ENCODE measurements at regions not wholly inside any gene's neighbourhood (a gene's known extent, or its start where the extent isn't known, plus 50 kb on each side); places are given as distances from the start of the nearest gene placed in this dataset.
"Not testable (repeated sequence)": the region's sequence is repeated elsewhere in the genome, so short reads cannot be mapped to it uniquely, and the experiment has no call there.

- Histone ChIP-seq H3K27ac (no peak overlapping the region), H3K4me1 (replicated peaks) (no peaks in the 10 kb centered on the region), H3K27me3 (replicated peaks) (0 out of 2 replicates have a peak, but pooled peaks cover under 1% of the 10 kb centered on the region), H3K4me3 (no peak overlapping the region), H3K36me3 (no peaks in the 10 kb centered on the region), H3K9me3 (replicated peaks) (no peaks in the 10 kb centered on the region)
- DNase-seq (ENCODE audit: low read depth in 1 of 2, low spot score in 2 of 2): no peak
Observed at GRCh38 chr1:177708406-177708805, 261.5 kb downstream of the SEC16B start.

- DNase-seq (ENCODE audit: low read depth in 1 of 2, low spot score in 2 of 2): no peak
- Histone ChIP-seq H3K4me1 (replicated peaks) (no peaks in the 10 kb centered on the region), H3K27me3 (replicated peaks) (no peaks in the 10 kb centered on the region), H3K4me3 (no peak overlapping the region), H3K36me3 (no peaks in the 10 kb centered on the region), H3K9me3 (replicated peaks) (no peaks in the 10 kb centered on the region), H3K27ac (no peak overlapping the region)
Observed at GRCh38 chr1:177706977-177707376, 262.9 kb downstream of the SEC16B start.

- no peaks in the 10 kb centered on the region for H3K9me3 ChIP-seq (replicated peaks)
- no peaks in the 10 kb centered on the region for H3K4me1 ChIP-seq (replicated peaks)
- no peaks in the 10 kb centered on the region for H3K36me3 ChIP-seq
- no peak overlapping the region for H3K4me3 ChIP-seq
- H3K27ac ChIP-seq: no peak overlapping the region
- H3K27me3 ChIP-seq (replicated peaks): no peaks in the 10 kb centered on the region
- no peak for DNase-seq (ENCODE audit: low read depth in 1 of 2, low spot score in 2 of 2)
Observed at GRCh38 chr1:177705839-177706238, 264.0 kb downstream of the SEC16B start.

DNA sequence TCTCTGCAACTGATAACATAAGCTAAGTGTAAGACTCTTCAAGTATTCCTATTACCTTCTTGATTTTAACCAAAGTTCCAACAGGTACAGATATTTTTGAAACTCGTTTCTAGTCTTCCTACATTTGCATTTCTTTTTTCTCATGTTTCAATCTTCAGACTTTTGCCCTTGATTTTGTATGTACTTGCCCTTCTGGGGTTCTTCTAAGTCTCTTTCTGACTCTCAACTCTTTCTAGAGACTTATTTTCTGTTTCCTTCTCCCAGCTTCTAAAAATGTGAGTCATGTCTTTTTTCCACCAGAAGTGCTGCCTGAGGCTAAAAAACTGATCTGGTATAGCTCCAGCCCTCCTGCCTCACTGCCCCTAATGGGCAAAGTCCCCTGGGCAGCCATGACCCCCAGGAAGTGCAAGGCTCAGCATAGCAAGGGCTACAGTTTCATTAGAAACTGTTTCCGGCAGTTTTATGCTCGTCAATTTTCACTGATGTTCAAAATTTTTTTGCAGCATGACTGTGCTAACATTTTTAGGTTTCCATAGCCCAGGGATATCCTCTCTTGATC lies 265.9 kb downstream of the SEC16B start:
- H3K27ac ChIP-seq: no peak overlapping the region
- no peaks in the 10 kb centered on the region for H3K36me3 ChIP-seq
- no peaks in the 10 kb centered on the region for H3K4me1 ChIP-seq (replicated peaks)
- no peaks in the 10 kb centered on the region for H3K9me3 ChIP-seq (replicated peaks)
- no peaks in the 10 kb centered on the region for H3K27me3 ChIP-seq (replicated peaks)
- DNase-seq (ENCODE audit: low read depth in 1 of 2, low spot score in 2 of 2): no peak
- H3K4me3 ChIP-seq: no peak overlapping the region

DNA sequence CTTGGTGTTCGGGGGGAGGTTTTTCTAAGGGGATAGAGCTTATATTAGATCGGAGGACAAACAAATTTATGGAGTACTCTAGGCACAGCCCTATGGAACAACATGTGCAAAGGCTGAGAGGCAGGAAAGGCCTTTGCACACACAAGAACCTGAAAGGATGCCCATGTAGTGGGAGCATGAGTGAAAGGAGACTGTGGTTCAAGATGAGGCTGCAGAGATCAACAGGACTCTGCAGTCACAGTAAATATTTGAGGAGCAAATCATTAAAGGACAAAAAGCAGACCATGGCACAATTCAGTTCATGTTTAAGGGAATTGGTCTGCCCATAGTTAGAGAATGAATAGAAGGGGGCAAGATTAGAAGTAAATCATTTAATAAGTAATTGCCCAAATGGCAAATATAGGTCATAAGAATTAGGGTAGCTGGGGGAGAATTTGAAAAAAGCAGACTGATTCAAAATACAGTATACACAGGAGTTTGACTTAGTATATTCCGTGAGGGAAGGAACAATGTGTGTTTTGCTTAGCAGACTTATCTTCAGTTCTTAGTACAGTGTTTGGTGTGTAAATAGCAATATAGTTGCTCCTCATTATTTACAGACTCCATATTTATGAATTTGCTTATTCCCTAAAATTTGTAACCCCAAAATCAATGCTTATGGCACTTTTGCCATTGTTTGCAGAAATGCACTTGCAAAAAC lies 268.1 kb downstream of the SEC16B start:
- Histone ChIP-seq H3K4me3 (no peak overlapping the region), H3K27me3 (replicated peaks) (no peaks in the 10 kb centered on the region), H3K4me1 (replicated peaks) (no peaks in the 10 kb centered on the region), H3K9me3 (replicated peaks) (no peaks in the 10 kb centered on the region), H3K36me3 (no peaks in the 10 kb centered on the region), H3K27ac (no peak overlapping the region)
- no peak for DNase-seq (ENCODE audit: low read depth in 1 of 2, low spot score in 2 of 2)

DNA sequence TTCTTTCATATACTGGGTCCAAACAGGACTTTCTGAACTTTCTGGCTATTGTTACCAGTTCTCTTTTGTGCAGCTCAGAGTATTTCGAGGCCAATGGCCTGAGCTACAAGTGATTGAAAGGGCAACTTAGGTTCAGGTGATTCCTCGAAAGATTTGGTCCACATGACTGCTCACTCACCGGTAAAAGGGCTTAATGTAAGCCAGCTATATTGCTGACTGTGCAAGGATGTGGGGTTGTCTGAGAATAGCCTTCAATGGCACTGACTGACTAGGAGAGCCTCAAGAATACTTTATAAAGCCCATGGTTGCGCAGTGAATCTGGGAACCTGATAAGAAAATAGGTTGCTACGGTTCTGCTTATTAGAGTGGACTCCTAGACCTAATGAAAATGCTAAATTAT lies 269.0 kb downstream of the SEC16B start:
- H3K9me3 ChIP-seq (replicated peaks): no peaks in the 10 kb centered on the region
- H3K4me1 ChIP-seq (replicated peaks): no peaks in the 10 kb centered on the region
- no peak for DNase-seq (ENCODE audit: low read depth in 1 of 2, low spot score in 2 of 2)
- H3K4me3 ChIP-seq: no peak overlapping the region
- no peaks in the 10 kb centered on the region for H3K27me3 ChIP-seq (replicated peaks)
- H3K36me3 ChIP-seq: no peaks in the 10 kb centered on the region
- H3K27ac ChIP-seq: no peak overlapping the region

- Histone ChIP-seq H3K9me3 (replicated peaks) (no peaks in the 10 kb centered on the region), H3K27ac (no peak overlapping the region), H3K4me3 (no peak overlapping the region), H3K27me3 (replicated peaks) (no peaks in the 10 kb centered on the region), H3K4me1 (replicated peaks) (no peaks in the 10 kb centered on the region), H3K36me3 (no peaks in the 10 kb centered on the region)
- no peak for DNase-seq (ENCODE audit: low read depth in 1 of 2, low spot score in 2 of 2)
Observed at GRCh38 chr1:177690996-177691395, 278.9 kb downstream of the SEC16B start.

DNA sequence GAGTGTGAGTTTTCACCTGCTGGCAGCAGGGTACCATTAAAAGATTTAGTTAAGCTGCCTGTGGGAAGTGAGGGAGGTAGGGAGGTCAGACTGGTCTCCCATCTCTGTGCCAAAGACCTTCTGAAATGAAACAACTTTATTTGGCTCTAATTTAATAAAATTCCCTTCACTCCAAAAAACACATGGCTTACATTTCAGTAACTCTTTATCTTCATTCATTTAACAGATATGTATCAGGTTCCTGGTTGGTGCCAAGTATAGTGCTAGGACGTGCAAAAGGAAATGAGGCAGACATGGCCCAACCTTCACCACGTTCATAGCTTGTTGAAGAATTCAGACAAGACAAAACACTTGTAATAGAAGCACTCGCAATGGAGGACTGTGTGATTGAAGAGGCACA lies 282.3 kb downstream of the SEC16B start:
- Histone ChIP-seq H3K4me1 (replicated peaks) (no peaks in the 10 kb centered on the region), H3K27ac (no peak overlapping the region), H3K27me3 (replicated peaks) (no peaks in the 10 kb centered on the region), H3K9me3 (replicated peaks) (no peaks in the 10 kb centered on the region), H3K36me3 (no peaks in the 10 kb centered on the region), H3K4me3 (no peak overlapping the region)
- DNase-seq (ENCODE audit: low read depth in 1 of 2, low spot score in 2 of 2): no peak

DNA sequence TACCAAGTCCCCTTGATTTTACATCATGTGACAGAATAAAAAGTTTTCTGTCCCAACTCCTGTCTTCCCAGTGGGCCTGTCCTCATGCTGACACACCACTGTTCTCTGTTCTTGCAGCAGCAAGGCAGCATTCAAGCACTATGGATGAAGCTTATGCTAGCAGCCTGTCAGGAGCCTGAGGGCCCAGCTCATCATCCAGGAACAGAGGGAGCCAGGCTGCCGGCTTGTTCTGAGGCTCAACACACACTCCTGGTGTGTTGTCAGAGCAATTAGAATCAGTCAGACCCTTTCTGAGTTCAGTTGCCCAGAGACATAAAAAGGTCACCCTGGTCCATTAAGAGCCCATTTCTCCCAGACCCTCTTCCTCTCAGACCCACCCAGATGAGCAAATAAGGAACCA lies 282.9 kb downstream of the SEC16B start:
- no peak overlapping the region for H3K27ac ChIP-seq
- no peaks in the 10 kb centered on the region for H3K36me3 ChIP-seq

GRCh38 chr1:177669161-177669560 lies 300.7 kb downstream of the SEC16B start:
- no peak for DNase-seq (ENCODE audit: low read depth in 1 of 2, low spot score in 2 of 2)
- no peak overlapping the region for H3K4me3 ChIP-seq
- no peaks in the 10 kb centered on the region for H3K4me1 ChIP-seq (replicated peaks)
- no peak overlapping the region for H3K27ac ChIP-seq
- no peaks in the 10 kb centered on the region for H3K36me3 ChIP-seq
- no peaks in the 10 kb centered on the region for H3K9me3 ChIP-seq (replicated peaks)
- no peaks in the 10 kb centered on the region for H3K27me3 ChIP-seq (replicated peaks)

More for the DNA sequence above, 282.9 kb downstream of the SEC16B start:
- no peaks in the 10 kb centered on the region for H3K4me1 ChIP-seq (replicated peaks)
- no peak for DNase-seq (ENCODE audit: low read depth in 1 of 2, low spot score in 2 of 2)
- H3K4me3 ChIP-seq: no peak overlapping the region
- no peaks in the 10 kb centered on the region for H3K9me3 ChIP-seq (replicated peaks)
- no peaks in the 10 kb centered on the region for H3K27me3 ChIP-seq (replicated peaks)

GRCh38 chr1:177665935-177666334 lies 303.9 kb downstream of the SEC16B start:
- Histone ChIP-seq H3K27me3 (replicated peaks) (no peaks in the 10 kb centered on the region), H3K9me3 (replicated peaks) (no peaks in the 10 kb centered on the region), H3K36me3 (no peaks in the 10 kb centered on the region), H3K4me1 (replicated peaks) (no peaks in the 10 kb centered on the region), H3K27ac (no peak overlapping the region), H3K4me3 (no peak overlapping the region)
- DNase-seq (ENCODE audit: low read depth in 1 of 2, low spot score in 2 of 2): no peak

GRCh38 chr1:177664742-177665141 lies 305.1 kb downstream of the SEC16B start:
- H3K4me3 ChIP-seq; H3K9me3 ChIP-seq (replicated peaks); H3K36me3 ChIP-seq; DNase-seq (ENCODE audit: low read depth in 1 of 2, low spot score in 2 of 2); H3K27ac ChIP-seq; H3K27me3 ChIP-seq (replicated peaks); H3K4me1 ChIP-seq (replicated peaks): not testable (repeated sequence)

DNA sequence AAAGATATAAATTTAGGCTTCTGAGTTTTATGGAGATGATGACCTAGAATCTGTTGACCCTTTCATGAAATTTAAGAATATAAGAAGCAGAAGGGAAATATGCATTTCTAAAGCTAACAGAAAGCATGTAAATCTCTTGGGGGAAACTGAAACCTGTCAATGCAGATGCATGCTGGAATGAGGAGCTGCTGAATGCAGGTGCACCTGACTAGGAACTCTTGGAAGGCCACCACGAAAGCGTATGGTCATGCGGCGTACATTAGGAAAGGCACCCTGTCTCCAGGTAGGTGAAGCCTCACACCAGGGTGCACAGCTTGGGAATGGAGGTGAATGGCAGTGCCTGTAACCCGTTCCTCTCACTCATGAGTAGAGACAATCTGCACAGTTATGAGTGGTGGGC lies 309.7 kb downstream of the SEC16B start:
- no peak for DNase-seq (ENCODE audit: low read depth in 1 of 2, low spot score in 2 of 2)
- Histone ChIP-seq H3K4me1 (replicated peaks) (no peaks in the 10 kb centered on the region), H3K9me3 (replicated peaks) (no peaks in the 10 kb centered on the region), H3K27ac (no peak overlapping the region), H3K4me3 (no peak overlapping the region), H3K27me3 (replicated peaks) (peaks cover 3% of the 10 kb centered on the region; the same call in 1 of the 2 replicates), H3K36me3 (no peaks in the 10 kb centered on the region)

DNA sequence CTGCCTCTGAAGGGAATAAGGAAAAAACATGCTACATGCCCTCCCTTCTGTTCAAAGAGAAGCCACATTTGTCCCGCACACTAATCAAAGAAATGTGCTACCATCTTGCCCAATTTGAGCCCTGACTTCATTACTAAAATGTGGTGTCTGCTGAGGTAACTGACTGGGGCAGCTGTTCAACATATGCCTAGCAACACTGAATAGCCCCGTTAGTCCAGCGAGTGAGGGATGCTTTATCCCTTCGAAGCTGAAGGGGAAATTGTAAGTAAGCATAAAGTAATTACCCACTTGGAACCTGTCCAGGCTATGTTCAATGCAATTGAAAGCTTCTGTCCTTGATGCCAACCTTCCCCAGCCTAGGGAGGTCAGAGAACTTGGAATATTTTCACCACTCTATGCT lies 310.6 kb downstream of the SEC16B start:
- Histone ChIP-seq H3K27me3 (replicated peaks) (peaks cover 3% of the 10 kb centered on the region), H3K27ac (no peak overlapping the region), H3K9me3 (replicated peaks) (no peaks in the 10 kb centered on the region), H3K4me1 (replicated peaks) (no peaks in the 10 kb centered on the region), H3K36me3 (no peaks in the 10 kb centered on the region), H3K4me3 (no peak overlapping the region)
- DNase-seq (ENCODE audit: low read depth in 1 of 2, low spot score in 2 of 2): no peak

DNA sequence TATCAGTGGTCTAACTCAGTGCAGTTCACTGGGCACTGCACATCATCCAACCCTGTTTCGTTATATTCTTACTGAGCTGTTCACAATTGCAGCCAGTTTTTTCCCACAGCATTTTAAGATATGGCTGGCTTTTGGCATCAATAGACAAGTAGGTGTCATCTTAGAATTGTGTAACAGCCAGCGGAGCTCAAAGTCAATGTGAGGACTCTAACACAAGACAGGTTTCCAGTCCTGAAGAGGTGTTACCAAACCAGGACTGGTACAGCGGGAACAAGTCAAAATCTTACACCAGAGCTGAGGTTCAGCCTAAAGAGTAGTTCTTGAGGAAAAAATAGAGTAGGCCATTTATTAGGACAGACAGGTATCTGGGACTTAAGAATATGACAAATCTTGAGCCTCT lies 313.3 kb downstream of the SEC16B start:
- H3K27ac ChIP-seq: no peak overlapping the region

More for the DNA sequence above, 313.3 kb downstream of the SEC16B start:
- no peak overlapping the region for H3K4me3 ChIP-seq
- H3K36me3 ChIP-seq: no peaks in the 10 kb centered on the region
- H3K9me3 ChIP-seq (replicated peaks): no peaks in the 10 kb centered on the region
- H3K27me3 ChIP-seq (replicated peaks): peaks cover 3% of the 10 kb centered on the region
- no peaks in the 10 kb centered on the region for H3K4me1 ChIP-seq (replicated peaks)
- no peak for DNase-seq (ENCODE audit: low read depth in 1 of 2, low spot score in 2 of 2)

Measured in SJSA1 (cell line).